HG03457 (cell line): ENCODE measurements at regions not wholly inside any gene's neighbourhood (a gene's known extent, or its start where the extent isn't known, plus 50 kb on each side); places are given as distances from the start of the nearest gene placed in this dataset.

Source experiments
- ATAC-seq: cut with Tn5 transposase; IDR thresholded peaks from one replicate; pipeline ENCODE4 v1.9.1; 2021; ENCODE audit warnings: moderate number of reproducible peaks; ENCODE audit not compliant: unreplicated experiment

DNA sequence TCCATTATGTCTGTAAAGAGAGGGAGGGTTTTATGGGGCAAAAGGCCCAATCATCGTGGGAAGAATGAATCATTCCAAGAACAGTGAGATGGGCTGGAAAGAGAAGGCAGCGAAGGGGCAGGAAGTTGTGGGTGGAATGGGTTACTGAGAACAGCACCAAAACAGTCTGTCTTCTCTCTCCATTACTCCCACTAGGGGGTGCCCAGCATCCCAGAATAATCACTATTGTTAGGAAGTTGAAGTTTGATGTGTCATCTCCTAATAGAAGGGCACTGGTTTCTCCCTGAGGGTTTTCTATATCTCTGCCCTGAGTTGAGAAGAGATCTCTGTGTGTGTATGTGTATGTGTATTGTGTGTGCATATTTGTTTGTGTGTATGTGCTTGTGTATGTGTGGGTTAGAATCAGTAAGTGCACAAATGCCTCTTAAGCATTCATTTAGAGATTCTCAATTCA lies 76.6 kb upstream of the MAP4K3 start:
- ATAC-seq, result peak; percentile 81

DNA sequence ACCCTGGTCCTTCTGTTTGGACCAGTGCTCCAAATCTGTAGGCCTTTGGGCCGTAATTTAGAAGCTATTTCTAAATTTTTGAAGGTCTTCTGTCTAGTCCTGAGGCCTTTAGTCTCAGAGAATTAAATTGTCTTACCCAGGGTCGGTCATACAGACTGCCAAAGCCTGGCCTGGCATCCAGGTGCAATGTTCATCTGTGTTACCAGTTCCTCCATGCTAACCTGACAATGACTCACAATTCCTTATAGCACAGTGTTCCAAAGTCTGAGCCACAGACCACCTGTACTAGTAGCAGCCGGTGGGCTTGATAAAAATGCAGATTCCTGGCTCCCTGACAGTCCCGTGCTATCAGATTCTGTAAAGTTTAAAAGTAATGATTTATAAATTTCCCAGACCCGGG lies 77.7 kb upstream of the MAP4K3 start:
- ATAC-seq, result no peak

DNA sequence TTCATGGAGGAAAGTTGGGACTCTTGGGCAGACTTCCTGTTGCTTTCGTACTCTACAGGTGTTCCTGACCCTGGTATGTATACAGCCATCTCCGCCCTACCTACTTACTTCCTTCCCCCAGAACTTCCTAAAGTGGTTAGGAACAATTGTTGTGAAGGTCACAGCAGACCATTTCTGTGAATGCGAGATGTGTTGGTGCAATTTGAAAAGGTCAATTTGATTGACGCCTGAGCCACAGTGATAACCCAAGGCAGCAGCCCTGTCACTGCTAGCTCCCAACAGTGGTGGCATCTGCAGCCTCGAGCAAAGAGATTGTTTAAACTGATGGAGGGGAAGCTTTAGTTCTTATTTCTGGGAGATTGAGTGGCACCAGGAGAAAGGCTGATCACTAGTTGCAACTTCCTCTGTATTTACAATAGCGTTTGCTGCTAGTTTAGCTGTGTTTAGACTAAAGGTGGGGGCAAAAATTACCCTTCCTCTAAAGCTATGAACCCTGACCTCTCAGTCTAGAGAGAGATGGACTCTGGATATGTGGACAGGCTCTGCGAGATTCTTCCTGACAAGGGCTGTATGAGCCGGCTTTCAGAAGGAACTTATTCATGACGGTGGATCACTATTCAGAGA lies 78.3 kb upstream of the MAP4K3 start:
- ATAC-seq, result no peak

DNA sequence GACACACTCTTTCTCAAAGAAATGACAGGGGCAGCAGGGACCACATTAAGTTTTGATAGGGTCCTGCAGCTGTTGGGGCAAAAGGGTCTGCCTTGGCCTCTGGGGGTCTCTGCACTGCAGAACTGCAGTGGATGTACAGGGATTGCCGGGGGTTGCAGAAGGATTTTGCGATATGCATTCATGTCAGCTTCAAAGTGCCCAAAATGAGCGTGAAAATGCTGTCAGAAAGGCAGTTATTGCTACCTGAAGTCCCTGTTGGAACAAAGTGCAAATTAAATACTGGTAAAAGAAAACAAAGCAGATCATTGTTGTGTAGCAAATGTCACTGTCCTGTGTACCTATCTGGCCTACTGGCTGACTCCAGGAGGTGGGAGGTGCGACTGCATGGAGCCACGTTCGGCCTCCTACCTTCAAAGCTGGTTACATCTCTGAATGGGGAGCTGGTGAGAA lies 78.8 kb upstream of the MAP4K3 start:
- ATAC-seq, result no peak

DNA sequence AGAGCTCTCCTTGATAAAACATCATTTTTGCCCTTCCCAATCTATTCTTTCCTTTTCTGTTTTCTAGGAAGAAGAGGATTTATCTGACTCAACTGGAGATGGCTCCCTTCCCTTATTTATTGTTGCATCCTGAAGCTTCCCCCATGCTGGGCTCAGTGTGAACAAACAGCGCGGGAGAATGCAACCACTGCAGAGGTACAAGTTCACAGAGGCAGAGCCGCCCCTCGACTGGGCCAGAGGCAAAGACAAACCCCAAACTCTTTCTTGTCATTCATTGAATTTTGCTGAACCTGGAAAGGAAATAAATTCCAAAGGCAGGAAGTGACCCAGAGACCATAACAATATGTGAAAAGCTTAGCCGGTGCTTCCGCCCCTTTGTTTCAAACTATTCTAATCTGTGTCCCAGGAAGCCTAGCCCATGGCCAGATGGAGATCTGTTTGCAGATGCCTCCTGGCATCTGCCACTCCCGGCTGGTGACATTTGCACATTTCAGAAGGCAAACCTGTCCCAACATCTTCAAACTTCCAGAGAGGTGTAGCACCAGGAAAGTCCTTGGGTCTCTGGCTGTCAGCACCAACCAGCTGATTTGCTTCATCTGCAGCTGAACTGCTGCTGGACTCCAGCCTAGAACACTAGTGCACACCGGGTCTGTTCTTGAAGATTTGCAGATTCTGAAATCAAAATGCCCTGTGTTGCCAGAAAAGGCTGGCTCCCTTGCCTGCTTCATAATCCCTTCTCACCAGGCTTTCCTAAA lies 79.4 kb upstream of the MAP4K3 start:
- ATAC-seq, result no peak

DNA sequence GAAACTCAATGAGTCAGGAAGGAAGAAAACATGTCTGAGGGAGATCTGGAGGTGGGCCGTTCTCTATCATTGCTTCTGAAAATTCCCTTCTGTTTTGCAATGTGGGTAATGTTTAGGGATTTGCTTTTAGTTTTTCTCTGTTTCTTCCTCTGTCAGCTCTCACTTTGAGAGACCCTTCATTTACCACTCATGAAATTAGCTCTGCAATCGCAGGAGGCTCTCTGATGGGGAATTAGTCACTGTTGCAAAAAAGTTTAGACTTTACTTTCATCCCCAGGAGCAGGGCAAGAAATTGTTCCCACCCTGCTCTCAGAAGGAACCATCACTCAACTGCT lies 80.0 kb upstream of the MAP4K3 start:
- no peak for ATAC-seq

DNA sequence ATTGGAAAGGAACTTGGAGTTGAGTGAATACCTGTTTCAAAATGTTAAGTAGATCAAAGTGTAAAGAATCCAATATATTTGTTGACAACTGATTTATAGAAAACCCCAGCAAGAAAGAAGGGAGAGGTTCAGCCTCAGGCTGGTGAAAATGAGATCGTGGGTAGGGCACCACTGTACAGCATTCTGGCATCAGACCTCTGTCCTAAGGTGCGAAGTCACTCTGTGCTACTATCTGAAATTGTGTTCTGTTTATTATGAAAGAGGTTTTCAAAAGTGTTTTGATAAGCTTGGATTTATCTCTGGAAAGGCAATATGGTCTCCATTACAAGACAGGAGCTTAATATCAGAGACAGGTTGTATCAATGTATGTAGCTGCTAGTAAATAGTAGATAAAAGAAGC lies 80.5 kb upstream of the MAP4K3 start:
- no peak for ATAC-seq

DNA sequence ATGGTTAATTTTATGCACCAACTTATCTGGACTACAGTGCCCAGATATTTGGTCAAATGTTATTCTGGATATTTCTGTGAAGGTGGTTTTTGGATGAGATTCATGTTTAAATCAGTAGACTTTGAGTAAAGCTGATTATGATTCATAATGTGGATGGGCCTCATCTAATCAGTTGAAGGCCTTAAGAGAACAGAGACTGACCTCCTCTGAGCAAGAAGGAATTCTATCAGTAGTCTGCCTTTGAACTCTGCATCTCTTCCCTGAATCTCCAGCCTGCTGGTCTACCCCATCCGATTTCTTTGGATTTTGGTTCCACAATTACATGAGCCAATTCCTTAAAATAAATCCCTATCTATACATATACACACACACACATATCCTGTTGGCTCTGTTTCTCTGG lies 82.8 kb upstream of the MAP4K3 start:
- no peak for ATAC-seq

DNA sequence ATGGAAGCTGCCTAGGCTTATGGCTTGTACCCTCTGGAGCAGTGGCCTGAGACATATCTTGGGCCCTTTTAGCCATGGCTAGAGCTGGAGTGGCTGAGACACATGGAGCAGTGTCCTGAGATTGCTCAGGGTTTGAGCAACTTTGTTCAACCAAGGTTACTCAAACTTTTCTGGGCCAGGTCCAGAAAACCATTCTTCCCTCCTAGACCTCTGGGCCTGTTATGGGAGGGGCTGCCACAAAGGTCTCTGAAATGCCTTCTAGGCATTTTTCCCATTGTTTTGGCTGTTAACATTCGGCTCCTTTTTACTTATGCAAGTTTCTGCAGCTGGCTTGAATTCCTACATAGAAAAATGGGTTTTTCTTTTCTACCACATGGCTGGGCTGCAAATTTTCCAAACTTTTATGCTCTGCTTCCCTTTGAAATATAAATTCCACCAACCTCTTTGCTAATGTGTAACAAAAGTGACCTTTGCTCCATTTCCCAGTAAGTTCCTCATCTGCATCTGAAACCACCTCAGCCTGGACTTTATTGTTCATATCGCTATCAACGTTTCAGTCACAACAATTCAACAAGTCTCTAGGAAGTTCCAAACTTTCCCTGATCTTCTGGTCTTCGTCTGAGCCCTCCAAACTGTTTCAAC lies 84.9 kb upstream of the MAP4K3 start:
- no peak for ATAC-seq

DNA sequence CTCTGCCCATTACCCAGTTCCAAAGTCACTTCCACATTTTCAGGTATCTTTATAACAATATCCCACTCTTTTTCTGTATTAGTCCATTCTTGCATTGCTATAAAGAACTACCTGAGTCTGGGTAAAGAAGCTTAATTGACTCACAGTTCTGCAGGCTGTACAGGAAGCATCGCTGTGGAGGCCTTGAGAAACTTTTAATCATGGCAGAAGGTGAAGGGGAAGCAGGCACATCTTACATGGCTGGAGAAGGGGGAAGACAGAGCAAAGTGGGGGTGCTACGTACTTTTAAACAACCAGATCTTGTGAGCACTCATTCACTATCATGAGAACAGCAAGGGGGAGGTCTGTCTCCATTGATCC lies 85.4 kb upstream of the MAP4K3 start:
- ATAC-seq, result no peak

DNA sequence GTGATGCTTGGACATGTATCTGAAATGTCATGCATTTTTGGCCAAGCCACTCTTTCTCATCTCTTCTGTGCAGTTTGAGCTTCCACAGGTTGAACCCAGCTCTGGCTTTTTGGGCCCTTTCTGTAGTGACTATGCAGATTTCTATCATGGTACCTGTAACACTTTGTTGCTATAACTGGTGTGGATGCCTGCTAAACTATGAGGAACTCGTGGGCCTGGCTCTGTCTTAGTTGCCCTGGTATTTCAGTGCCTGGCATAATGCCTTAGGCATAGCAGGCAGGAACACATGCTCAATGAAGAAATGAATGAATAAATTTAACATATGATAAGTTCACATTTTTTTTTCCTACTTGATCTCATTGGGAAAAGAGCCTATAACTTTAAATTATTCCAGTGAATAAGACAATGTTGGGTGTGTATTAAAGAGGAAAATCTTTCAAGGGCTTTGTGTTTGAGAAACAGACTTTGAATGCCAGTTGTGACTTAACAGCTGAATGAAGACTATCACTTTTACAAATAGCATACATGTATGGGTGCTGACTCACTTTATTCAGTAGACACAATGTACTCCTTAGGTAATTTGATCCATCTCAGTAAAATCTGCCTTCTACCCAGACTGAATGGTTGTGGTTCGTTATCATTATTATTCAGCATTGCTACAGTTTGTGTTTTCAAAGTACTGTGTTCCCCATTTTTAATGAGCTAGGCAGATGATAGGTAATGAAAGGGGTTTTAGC lies 86.4 kb upstream of the MAP4K3 start:
- ATAC-seq, result no peak

DNA sequence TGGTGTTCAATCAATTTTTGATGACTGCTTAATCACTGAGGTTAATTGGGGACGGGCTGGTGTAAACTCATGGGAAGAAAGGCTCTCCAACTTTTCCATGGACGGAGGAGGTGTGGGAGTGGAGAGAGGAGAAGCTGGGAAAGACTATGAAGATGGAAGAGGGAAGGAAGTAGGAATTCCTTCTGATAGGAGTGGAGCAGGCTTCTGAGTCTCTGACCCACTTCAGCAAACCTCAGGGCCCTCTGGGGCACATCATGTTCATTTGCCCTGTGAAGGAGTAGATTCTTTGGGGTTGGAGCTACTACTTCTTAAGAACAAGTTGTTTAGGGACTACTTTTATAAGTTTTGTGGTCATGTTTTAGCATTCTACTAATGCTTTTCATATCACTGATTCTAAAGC lies 87.0 kb upstream of the MAP4K3 start:
- no peak for ATAC-seq

DNA sequence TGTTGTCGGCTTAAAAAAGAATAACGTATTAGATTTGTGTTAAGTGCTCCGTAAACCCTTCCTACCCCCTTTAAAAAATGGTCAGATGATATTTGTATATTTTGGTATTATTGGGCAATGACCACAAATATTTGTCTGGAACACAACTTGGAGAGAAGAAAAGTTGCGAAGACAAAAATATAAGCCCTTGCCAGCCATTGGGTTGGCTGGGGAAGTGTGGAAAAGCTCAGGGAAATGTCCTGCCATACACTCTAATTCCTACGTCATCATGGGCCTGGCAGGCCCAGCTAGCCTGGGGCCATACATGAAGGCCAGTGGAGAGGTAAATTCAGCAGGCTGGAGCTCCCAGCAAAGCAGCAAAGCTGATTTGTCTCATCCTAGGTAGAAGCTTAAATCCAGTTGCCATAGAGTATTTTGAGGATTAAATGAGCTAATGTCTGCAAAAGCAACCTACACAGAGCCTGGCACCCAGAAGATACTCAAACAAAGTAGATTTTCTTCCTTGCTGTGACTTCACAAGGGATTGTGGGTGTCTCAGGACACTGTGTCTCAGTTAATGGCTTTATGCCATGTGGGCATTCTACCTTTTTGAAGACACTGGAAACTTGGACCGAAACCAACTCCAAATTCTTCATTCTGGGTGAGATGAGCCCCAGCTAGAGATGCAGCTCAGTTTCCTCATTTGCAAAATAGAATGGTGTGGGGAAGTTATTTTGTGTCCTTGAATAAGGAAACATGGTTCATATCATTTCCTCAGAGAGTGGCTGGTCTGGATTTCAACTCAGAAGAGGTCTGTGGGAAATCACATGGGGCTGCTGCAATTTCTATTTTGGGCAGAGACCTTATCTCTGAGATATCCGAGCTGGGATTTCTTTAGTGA lies 87.9 kb upstream of the MAP4K3 start:
- ATAC-seq, result no peak

DNA sequence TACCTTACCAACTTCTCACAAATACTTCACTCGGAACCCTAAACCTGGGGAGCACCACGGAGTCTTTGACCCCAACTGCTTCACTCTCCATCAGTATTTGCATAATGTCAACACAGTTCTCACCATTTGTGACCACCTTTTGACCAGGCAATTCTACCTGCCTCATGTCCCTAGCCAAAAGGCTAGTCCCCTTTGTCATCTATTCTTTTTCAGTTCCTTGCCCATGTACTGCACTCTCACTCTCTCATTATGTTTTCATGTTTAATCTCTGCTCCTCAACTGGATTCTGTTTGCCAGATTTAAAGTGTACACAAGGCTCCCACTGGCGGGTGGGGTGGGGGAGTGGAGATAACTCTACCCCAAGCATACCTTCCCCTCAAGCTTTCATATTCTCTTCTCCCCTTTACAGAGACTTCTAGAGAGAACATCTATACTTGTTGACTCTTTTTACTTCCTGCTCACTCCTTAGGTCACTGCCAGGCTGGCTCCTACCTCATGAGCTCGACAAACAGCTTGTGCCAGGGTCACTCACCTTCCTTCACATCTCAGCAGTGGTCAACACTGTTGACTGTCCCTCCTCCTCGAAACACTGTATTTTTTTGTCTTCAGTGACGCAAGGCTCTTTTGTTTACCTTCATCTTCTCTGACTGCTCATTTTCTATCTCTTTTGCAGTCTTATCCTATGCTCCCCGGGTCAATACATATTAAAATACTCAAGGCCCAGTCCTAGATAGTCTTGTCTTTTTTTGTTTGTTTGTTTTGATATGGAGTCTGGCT lies 88.7 kb upstream of the MAP4K3 start:
- no peak for ATAC-seq

DNA sequence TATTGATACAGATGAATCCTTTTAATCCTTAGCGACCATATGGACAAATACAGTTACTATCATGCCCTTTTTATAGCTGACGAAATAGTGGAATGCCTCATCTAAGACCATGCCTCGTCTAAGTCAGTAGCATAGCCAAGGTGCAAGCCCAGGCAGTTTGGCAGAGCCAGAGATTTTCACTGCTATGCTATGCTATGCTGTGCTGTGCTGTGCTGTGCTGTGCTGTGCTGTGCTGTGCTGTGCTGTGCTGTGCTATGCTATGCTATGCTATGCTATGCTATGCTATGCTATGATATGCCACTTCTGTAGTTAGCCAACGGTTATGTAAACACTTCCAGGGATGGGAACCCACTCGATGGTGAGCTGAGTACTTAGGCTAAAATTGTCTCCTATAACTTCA lies 91.6 kb upstream of the MAP4K3 start:
- ATAC-seq, result no peak

DNA sequence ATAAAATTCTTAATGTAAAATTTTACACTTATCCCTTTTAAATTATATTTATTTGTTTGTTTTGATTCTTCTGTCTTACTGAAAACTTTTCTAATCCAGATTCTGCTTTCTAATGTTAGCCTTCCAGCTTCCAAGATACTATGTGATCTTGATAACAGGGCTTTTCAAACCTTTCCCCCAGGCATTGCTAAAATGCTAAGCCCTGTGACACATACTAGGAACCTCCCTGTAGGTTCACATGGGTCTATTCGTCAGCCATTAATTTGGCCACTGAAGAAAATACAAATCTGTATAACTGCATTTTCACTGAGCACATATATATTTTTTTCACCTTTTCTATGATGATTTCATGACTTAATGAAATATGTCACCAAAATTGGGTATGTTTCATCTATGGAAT lies 92.8 kb upstream of the MAP4K3 start:
- no peak for ATAC-seq

DNA sequence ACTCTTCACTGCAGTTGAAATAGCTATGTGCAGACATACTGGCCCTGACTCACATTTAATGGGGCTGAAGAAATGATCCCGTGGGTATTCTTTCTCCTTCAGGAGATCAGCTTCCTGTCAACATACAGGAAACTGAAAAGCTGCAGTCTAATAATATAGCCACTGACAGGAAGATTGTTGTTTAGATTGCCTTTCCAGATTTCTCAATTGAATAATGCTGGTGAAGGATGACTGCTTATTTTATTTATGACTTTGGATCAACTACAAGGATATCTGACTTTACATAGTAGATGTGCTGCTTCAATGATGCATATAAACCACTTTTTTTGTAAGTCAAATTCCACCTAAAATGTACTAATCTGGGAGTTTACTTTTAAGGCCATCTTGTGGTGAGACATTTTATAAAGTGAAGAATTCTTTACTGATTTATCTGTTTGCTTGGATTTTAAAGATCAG lies 93.4 kb upstream of the MAP4K3 start:
- no peak for ATAC-seq

DNA sequence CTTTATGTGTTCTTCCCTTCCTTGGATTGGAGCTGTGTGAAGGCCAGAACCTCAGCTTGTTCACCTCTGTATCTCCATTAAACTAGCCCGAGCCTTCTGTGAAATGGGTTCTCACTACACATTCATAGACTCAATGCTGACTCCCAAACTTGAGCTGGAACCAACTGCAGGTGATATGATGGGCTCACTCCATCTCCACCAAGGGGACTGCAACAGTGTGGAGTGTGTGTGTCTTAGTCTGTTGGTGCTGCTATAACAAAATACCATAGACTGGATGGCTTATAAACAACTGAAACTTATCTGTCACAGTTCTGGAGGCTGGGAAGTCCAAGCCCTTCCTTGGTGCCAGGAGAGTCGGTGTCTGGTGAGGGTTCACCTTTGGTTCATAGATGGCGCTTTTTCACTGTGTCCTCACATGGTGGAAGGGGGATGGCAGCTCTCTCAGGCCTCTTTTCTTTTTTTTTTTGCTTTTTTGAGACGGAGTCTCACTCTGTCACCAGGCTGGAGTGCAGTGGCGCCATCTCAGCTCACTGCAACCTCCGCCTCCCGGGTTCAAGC lies 94.2 kb upstream of the MAP4K3 start:
- no peak for ATAC-seq

DNA sequence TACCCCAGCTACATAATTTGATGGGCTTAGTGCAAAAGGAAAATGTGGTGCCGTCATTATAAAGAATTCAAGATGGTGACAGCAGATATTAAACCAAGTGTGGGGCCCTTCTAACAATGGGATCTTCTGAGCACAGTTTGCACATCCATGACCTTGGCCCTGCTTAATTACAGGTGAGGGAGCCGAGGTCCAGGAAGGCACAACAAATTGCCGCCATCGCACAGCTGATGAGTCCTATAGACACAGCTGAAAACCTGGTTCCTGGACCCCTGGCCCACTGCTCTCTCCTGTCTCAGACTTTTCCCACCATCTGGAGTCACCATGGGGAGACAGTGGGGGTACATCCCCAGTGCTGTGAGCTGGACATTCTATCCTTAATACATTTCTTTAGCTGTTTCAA lies 95.8 kb upstream of the MAP4K3 start:
- no peak for ATAC-seq
